ENCODE measurements at regions not wholly inside any gene's neighbourhood (a gene's known extent, or its start where the extent isn't known, plus 50 kb on each side); places are given as distances from the start of the nearest gene placed in this dataset.

DNA sequence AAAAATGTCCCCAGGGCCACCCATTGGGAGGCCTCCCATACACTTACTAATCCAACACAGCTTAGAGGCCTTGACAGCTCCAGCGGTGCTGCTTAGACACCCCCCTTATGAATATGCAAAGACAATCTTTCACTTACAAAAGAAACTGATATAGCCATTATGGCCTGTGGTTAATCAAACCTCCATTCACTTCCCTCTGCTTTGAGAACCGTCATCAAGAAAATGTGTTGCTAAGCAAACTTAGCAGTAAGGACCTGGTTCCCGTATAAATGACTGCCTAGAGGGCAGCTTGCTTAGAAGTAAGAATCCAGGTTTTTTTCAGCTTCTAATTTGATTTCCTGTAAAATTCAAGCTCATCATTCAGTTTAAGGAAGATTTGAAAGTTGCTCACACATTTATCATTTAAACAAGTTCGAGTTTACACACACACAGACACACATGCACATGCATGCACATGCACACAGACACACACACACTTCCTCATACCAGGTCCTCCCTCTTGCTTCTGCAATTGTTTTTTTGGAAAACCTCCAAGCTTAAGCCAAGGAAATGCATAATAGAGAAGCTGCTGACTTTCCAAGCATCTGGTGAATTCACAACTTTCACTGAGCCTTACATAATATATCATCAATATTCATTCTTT, 137.7 kb upstream of the BLID start:
- no peak for ATAC-seq
- Histone ChIP-seq H3K36me3 (no peaks in the 10 kb centered on the region), H3K9me3 (no peaks in the 10 kb centered on the region), H3K27ac (peak overlapping the region in 1 of 4 donors; percentile 7), H3K27me3 (no peaks in the 10 kb centered on the region), H3K4me3 (no peak overlapping the region), H3K4me1 (peaks cover 0 to 11% (median 0%) of the 10 kb centered on the region in 3 donors)
- 15 to 23% methylated on average over 3 to 4 of the region's 4 CpGs for WGBS, 2 donors (ENCODE audit: low coverage in 1 of 2)
- no peak for TF ChIP-seq POLR2A (IDR thresholded peaks at IDR 0.05)
- TF ChIP-seq POLR2AphosphoS5 (IDR thresholded peaks at IDR 0.05), result peak; percentile 6
- no peak for TF ChIP-seq EP300 (IDR thresholded peaks at IDR 0.05)
- TF ChIP-seq CTCF (IDR thresholded peaks at IDR 0.05), result no peak

DNA sequence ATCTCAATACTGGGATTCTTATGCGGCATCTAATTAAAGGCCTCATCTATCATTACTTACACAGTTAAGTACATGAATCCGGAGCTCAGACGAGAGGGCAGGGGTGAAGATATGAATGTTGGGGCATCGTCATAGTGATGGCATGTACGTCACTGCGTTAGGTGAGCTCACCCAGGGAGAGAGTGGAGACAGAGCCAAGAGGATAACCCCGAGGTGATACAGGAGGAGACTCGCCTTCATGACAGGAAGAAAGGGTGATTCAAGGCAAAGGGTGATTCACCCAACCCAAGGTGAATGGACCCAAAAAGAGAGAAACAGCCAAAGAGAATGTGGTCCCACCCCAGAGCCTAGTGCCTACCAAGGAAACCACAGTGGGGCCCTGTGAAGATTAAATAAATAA, 132.9 kb upstream of the BLID start:
- Histone ChIP-seq H3K9me3 (no peaks in the 10 kb centered on the region), H3K36me3 (no peaks in the 10 kb centered on the region), H3K27me3 (no peaks in the 10 kb centered on the region), H3K27ac (no peak overlapping the region), H3K4me3 (no peak overlapping the region), H3K4me1 (peaks cover 0 to 23% (median 0%) of the 10 kb centered on the region in 3 donors)
- no peak for ATAC-seq
- TF ChIP-seq EP300 (IDR thresholded peaks at IDR 0.05) (no peak), POLR2A (IDR thresholded peaks at IDR 0.05) (no peak), CTCF (IDR thresholded peaks at IDR 0.05) (no peak)
- 86 to 96% methylated on average over 5 to 6 of the region's 8 CpGs for WGBS, 2 donors (ENCODE audit: low coverage in 1 of 2)

DNA sequence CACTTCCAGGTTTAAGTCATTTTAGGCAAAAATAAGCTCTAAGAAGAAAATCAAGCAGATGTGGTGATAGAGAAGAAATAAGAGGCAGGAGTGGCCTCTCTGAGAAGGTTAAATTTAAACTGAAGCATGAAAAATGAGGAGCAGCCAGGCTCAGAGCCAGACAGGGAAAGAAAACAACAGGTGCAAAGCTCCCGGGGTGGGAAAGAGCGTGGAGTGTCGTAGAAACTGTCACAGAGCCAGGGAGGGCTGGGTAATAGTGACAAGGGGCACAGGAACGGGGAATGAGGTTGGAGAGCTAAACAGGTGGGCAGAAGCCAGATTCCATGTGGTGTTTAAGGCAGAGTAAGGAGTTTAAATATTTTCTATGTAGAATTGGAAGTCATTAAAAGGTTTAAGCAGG, 132.1 kb upstream of the BLID start:
- H3K4me1 ChIP-seq, result peaks cover 0 to 17% (median 0%) of the 10 kb centered on the region in 3 donors
- no peaks in the 10 kb centered on the region for H3K9me3 ChIP-seq
- no peak overlapping the region for H3K4me3 ChIP-seq
- 16 to 29% methylated on average over 4 of the region's 4 CpGs for WGBS, 2 donors (ENCODE audit: low coverage in 1 of 2)
- no peak overlapping the region for H3K27ac ChIP-seq
- ATAC-seq, result no peak
- H3K27me3 ChIP-seq, result no peaks in the 10 kb centered on the region
- TF ChIP-seq EP300 (IDR thresholded peaks at IDR 0.05) (no peak), CTCF (IDR thresholded peaks at IDR 0.05) (no peak), POLR2A (IDR thresholded peaks at IDR 0.05) (no peak), POLR2AphosphoS5 (IDR thresholded peaks at IDR 0.05) (no peak)
- H3K36me3 ChIP-seq, result no peaks in the 10 kb centered on the region

GRCh38 chr11:122246874-122247273, 130.9 kb upstream of the BLID start:
- TF ChIP-seq POLR2AphosphoS5 (IDR thresholded peaks at IDR 0.05) (no peak), CTCF (IDR thresholded peaks at IDR 0.05) (no peak), POLR2A (IDR thresholded peaks at IDR 0.05) (no peak), EP300 (IDR thresholded peaks at IDR 0.05) (no peak)
- Histone ChIP-seq H3K36me3 (no peaks in the 10 kb centered on the region), H3K4me1 (peaks cover 0 to 17% (median 0%) of the 10 kb centered on the region in 3 donors), H3K27me3 (no peaks in the 10 kb centered on the region), H3K4me3 (no peak overlapping the region), H3K27ac (no peak overlapping the region), H3K9me3 (no peaks in the 10 kb centered on the region)
- WGBS, 2 donors (ENCODE audit: low coverage in 1 of 2), result 87 to 95% methylated on average over 1 to 2 of the region's 2 CpGs
- no peak for ATAC-seq

- H3K27me3 ChIP-seq, result no peaks in the 10 kb centered on the region
- TF ChIP-seq POLR2A (IDR thresholded peaks at IDR 0.05) (no peak), POLR2AphosphoS5 (IDR thresholded peaks at IDR 0.05) (no peak), CTCF (IDR thresholded peaks at IDR 0.05) (no peak), EP300 (IDR thresholded peaks at IDR 0.05) (no peak)
- 77 to 92% methylated on average over 2 to 3 of the region's 3 CpGs for WGBS, 2 donors (ENCODE audit: low coverage in 1 of 2)
- no peaks in the 10 kb centered on the region for H3K9me3 ChIP-seq
- no peak overlapping the region for H3K4me3 ChIP-seq
- H3K27ac ChIP-seq, result no peak overlapping the region
- H3K36me3 ChIP-seq, result no peaks in the 10 kb centered on the region
- peak; percentile 41 for ATAC-seq
- peaks cover 0 to 7% (median 0%) of the 10 kb centered on the region in 3 donors for H3K4me1 ChIP-seq
These were observed 126.7 kb upstream of the BLID start for GRCh38 chr11:122242731-122243130.
